DOHH2 (cell line): ENCODE measurements at regions not wholly inside any gene's neighbourhood (a gene's known extent, or its start where the extent isn't known, plus 50 kb on each side); places are given as distances from the start of the nearest gene placed in this dataset.

Experiments used
- CTCF ChIP-seq: fragments of 200-600 bp; sonication (generic); IDR thresholded peaks from one replicate; pipeline ENCODE4 v1.5.1; 2014; ENCODE audit warnings: antibody characterized with exemption, mild to moderate bottlenecking, low read depth, low read length; ENCODE audit not compliant: poor library complexity, severe bottlenecking
- EZH2phosphoT487 ChIP-seq: fragments of 200-600 bp; sonication (generic); IDR thresholded peaks from 2 replicates; pipeline ENCODE4 v1.6.1; 2017; ENCODE audit warnings: borderline replicate concordance, mild to moderate bottlenecking, antibody characterized with exemption, low read length, moderate library complexity, mixed read lengths

- TF ChIP-seq CTCF (no peak), EZH2phosphoT487 (no peak)
These were observed 1493.2 kb downstream of the MAT2B start for GRCh38 chr5:164998590-164998989.
